NB4 (cell line): ENCODE measurements at regions not wholly inside any gene's neighbourhood (a gene's known extent, or its start where the extent isn't known, plus 50 kb on each side); places are given as distances from the start of the nearest gene placed in this dataset.

Experiments
- CTCF ChIP-seq: IDR thresholded peaks from one replicate; pipeline ENCODE4 v1.5.1; 2012; ENCODE audit warnings: low read depth, low read length
- MAX ChIP-seq: IDR thresholded peaks from 2 replicates; pipeline ENCODE4 v1.6.1; 2011; ENCODE audit warnings: low read depth, low read length
- MYC ChIP-seq: IDR thresholded peaks from 2 replicates; pipeline ENCODE4 v1.6.1; 2011; ENCODE audit warnings: low read depth, low read length
- POLR2A ChIP-seq: IDR thresholded peaks from 2 replicates; pipeline ENCODE4 v1.6.1; 2011; ENCODE audit warnings: mild to moderate bottlenecking; ENCODE audit not compliant: insufficient read length; ENCODE audit errors: extremely low read depth

GRCh38 chr4:111650674-111651086 is 494.6 kb upstream of the FAM241A start:
- TF ChIP-seq MYC: no peak
- no peak for TF ChIP-seq CTCF
- no peak for TF ChIP-seq POLR2A
- TF ChIP-seq MAX: no peak
